ENCODE measurements at regions not wholly inside any gene's neighbourhood (a gene's known extent, or its start where the extent isn't known, plus 50 kb on each side); places are given as distances from the start of the nearest gene placed in this dataset.

DNA sequence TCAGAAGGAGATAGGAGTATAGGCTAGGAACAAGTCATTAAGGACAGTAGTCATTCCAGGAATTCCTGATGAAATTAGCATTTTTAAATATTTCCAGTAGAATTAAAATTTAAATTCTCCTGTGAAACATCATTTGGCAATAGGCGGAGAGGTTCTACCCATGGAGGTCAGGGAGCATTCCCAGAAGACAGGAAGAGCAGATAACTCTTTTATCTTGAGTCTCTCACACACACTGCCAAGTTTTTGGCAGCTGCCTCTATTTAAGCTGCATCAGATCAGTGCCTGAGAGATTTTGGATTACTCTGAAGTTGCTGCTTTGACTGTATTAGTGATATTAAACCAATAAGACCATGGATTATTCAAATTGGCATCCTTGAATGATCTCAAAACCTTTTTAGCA, 714.7 kb downstream of the EPHA4 start:
- no peak overlapping the region for H4K91ac ChIP-seq (ENCODE audit: low read depth, low read length, poor library complexity)
- DNase-seq (ENCODE audit: low spot score), result no peak
- H3K79me1 ChIP-seq (ENCODE audit: low read depth, low read length), result no peaks in the 10 kb centered on the region
- no peak overlapping the region for H3K27ac ChIP-seq (replicated peaks; ENCODE audit: low read length)
- H3K4me1 ChIP-seq (ENCODE audit: control insufficient read depth in 2 of 2, insufficient read depth in 1 of 2, low read depth in 1 of 2, low read length in 2 of 2), result no peaks in the 10 kb centered on the region
- H2BK12ac ChIP-seq (ENCODE audit: low read length), result no peak overlapping the region
- no peak overlapping the region for H3K23ac ChIP-seq (ENCODE audit: low read depth, low read length, poor library complexity)
- H3K9ac ChIP-seq (ENCODE audit: low read depth, low read length, poor library complexity), result no peak overlapping the region
- H3K4me3 ChIP-seq (ENCODE audit: low read length in 2 of 2), result no peak overlapping the region
- H3K14ac ChIP-seq (ENCODE audit: low read length), result no peak overlapping the region
- H2AK5ac ChIP-seq (ENCODE audit: low read depth, low read length), result no peak overlapping the region
- no CpG with 5 or more reads among the region's 1 CpG for WGBS, 2 donors (ENCODE audit: extremely low coverage in 2 of 2, insufficient read length in 2 of 2, insufficient replicate concordance in 1 of 2)
- H3K9me3 ChIP-seq (replicated peaks in 1 of 2; ENCODE audit: control insufficient read depth in 2 of 2, insufficient read depth in 1 of 2, low read depth in 1 of 2, low read length in 2 of 2), result no peaks in the 10 kb centered on the region
- H3K4ac ChIP-seq (ENCODE audit: low read length), result no peak overlapping the region
- no peak overlapping the region for H2BK5ac ChIP-seq (ENCODE audit: low read length)
- H2BK120ac ChIP-seq (ENCODE audit: low read depth, low read length), result no peak overlapping the region
- no peak overlapping the region for H3K4me2 ChIP-seq (ENCODE audit: insufficient read depth, low read length, poor library complexity, severe bottlenecking)
- no peak overlapping the region for H3K18ac ChIP-seq (ENCODE audit: low read length)
- no peak overlapping the region for H2BK15ac ChIP-seq (ENCODE audit: low read length)
- H3K36me3 ChIP-seq (replicated peaks in 1 of 2; ENCODE audit: control insufficient read depth in 2 of 2, insufficient read depth in 2 of 2, low read length in 2 of 2), result no peaks in the 10 kb centered on the region
- no peaks in the 10 kb centered on the region for H3K27me3 ChIP-seq (ENCODE audit: control insufficient read depth in 3 of 3, insufficient read depth in 3 of 3, low read depth in 1 of 3, low read length in 3 of 3)
- no peak overlapping the region for H4K8ac ChIP-seq (ENCODE audit: low read depth, low read length)
- no peak overlapping the region for H2AFZ ChIP-seq (ENCODE audit: low read length)

DNA sequence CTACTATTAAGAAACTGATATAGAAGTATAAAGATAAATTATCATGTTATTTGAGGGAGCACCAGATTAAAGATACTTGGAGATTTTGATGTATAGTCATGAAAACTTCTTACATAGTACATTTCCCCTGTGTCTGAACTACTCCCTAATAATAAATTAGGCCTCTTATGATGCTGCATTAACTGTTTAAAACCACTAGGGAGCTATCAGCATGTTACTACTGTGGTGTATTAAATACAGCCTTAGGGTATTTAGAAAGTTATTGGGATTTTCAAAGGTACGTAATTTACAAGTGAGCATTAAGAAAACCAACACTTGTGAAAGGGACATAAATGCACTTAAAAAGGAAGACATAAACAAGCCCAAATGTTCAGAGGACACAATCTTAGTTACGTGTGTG, 714.0 kb downstream of the EPHA4 start:
- no peak overlapping the region for H3K18ac ChIP-seq (ENCODE audit: low read length)
- no peak overlapping the region for H3K4ac ChIP-seq (ENCODE audit: low read length)
- H3K4me3 ChIP-seq (ENCODE audit: low read length in 2 of 2), result no peak overlapping the region
- H2BK12ac ChIP-seq (ENCODE audit: low read length), result no peak overlapping the region
- no peak overlapping the region for H3K9ac ChIP-seq (ENCODE audit: low read depth, low read length, poor library complexity)
- H2BK15ac ChIP-seq (ENCODE audit: low read length), result no peak overlapping the region
- H4K8ac ChIP-seq (ENCODE audit: low read depth, low read length), result no peak overlapping the region
- H3K23ac ChIP-seq (ENCODE audit: low read depth, low read length, poor library complexity), result no peak overlapping the region
- H2BK5ac ChIP-seq (ENCODE audit: low read length), result no peak overlapping the region
- no peak for DNase-seq (ENCODE audit: low spot score)
- no peaks in the 10 kb centered on the region for H3K36me3 ChIP-seq (replicated peaks in 1 of 2; ENCODE audit: control insufficient read depth in 2 of 2, insufficient read depth in 2 of 2, low read length in 2 of 2)
- no peaks in the 10 kb centered on the region for H3K79me1 ChIP-seq (ENCODE audit: low read depth, low read length)
- H2AFZ ChIP-seq (ENCODE audit: low read length), result no peak overlapping the region
- H3K14ac ChIP-seq (ENCODE audit: low read length), result no peak overlapping the region
- H3K4me1 ChIP-seq (ENCODE audit: control insufficient read depth in 2 of 2, insufficient read depth in 1 of 2, low read depth in 1 of 2, low read length in 2 of 2), result no peaks in the 10 kb centered on the region
- no peak overlapping the region for H4K91ac ChIP-seq (ENCODE audit: low read depth, low read length, poor library complexity)
- no peak overlapping the region for H3K4me2 ChIP-seq (ENCODE audit: insufficient read depth, low read length, poor library complexity, severe bottlenecking)
- H2AK5ac ChIP-seq (ENCODE audit: low read depth, low read length), result no peak overlapping the region
- H3K27me3 ChIP-seq (ENCODE audit: control insufficient read depth in 3 of 3, insufficient read depth in 3 of 3, low read depth in 1 of 3, low read length in 3 of 3), result no peaks in the 10 kb centered on the region
- no peaks in the 10 kb centered on the region for H3K9me3 ChIP-seq (replicated peaks in 1 of 2; ENCODE audit: control insufficient read depth in 2 of 2, insufficient read depth in 1 of 2, low read depth in 1 of 2, low read length in 2 of 2)
- no peak overlapping the region for H3K27ac ChIP-seq (replicated peaks; ENCODE audit: low read length)
- no CpG with 5 or more reads among the region's 2 CpGs for WGBS, 2 donors (ENCODE audit: extremely low coverage in 2 of 2, insufficient read length in 2 of 2, insufficient replicate concordance in 1 of 2)
- no peak overlapping the region for H2BK120ac ChIP-seq (ENCODE audit: low read depth, low read length)

DNA sequence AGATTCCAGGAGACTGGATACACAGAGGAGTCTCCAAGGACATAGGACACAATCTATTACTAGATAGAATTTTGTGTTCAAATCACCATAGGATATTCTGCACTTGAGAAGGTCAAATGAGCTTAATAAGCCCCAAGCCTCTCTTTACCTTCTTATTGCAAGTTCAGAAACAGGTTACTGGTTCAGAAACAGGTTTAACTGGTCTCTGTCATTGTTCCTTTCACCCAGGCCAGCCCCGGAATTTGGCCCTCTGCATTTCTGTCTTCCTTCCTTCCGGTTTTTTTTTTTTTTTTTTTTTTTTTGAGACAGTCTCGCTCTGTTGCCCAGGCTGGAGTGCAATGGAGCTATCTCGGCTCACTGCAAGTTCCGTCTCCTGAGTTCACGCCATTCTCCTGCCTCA, 700.2 kb downstream of the EPHA4 start:
- Histone ChIP-seq H3K79me1 (ENCODE audit: low read depth, low read length) (no peaks in the 10 kb centered on the region), H2BK15ac (ENCODE audit: low read length) (no peak overlapping the region), H3K36me3 (replicated peaks in 1 of 2; ENCODE audit: control insufficient read depth in 2 of 2, insufficient read depth in 2 of 2, low read length in 2 of 2) (no peaks in the 10 kb centered on the region), H3K9me3 (replicated peaks in 1 of 2; ENCODE audit: control insufficient read depth in 2 of 2, insufficient read depth in 1 of 2, low read depth in 1 of 2, low read length in 2 of 2) (no peaks in the 10 kb centered on the region), H3K14ac (ENCODE audit: low read length) (no peak overlapping the region), H3K27me3 (ENCODE audit: control insufficient read depth in 3 of 3, insufficient read depth in 3 of 3, low read depth in 1 of 3, low read length in 3 of 3) (no peaks in the 10 kb centered on the region), H3K18ac (ENCODE audit: low read length) (no peak overlapping the region), H4K91ac (ENCODE audit: low read depth, low read length, poor library complexity) (no peak overlapping the region), H2BK120ac (ENCODE audit: low read depth, low read length) (no peak overlapping the region), H3K4ac (ENCODE audit: low read length) (no peak overlapping the region), H2AFZ (ENCODE audit: low read length) (no peak overlapping the region), H3K4me2 (ENCODE audit: insufficient read depth, low read length, poor library complexity, severe bottlenecking) (no peak overlapping the region), H3K23ac (ENCODE audit: low read depth, low read length, poor library complexity) (no peak overlapping the region), H4K8ac (ENCODE audit: low read depth, low read length) (no peak overlapping the region), H3K4me3 (ENCODE audit: low read length in 2 of 2) (no peak overlapping the region), H2AK5ac (ENCODE audit: low read depth, low read length) (no peak overlapping the region), H2BK12ac (ENCODE audit: low read length) (no peak overlapping the region), H3K4me1 (ENCODE audit: control insufficient read depth in 2 of 2, insufficient read depth in 1 of 2, low read depth in 1 of 2, low read length in 2 of 2) (no peaks in the 10 kb centered on the region), H3K9ac (ENCODE audit: low read depth, low read length, poor library complexity) (no peak overlapping the region), H3K27ac (replicated peaks; ENCODE audit: low read length) (no peak overlapping the region), H2BK5ac (ENCODE audit: low read length) (no peak overlapping the region)
- no peak for DNase-seq (ENCODE audit: low spot score)
- no CpG with 5 or more reads among the region's 6 CpGs for WGBS, 2 donors (ENCODE audit: extremely low coverage in 2 of 2, insufficient read length in 2 of 2, insufficient replicate concordance in 1 of 2)

DNA sequence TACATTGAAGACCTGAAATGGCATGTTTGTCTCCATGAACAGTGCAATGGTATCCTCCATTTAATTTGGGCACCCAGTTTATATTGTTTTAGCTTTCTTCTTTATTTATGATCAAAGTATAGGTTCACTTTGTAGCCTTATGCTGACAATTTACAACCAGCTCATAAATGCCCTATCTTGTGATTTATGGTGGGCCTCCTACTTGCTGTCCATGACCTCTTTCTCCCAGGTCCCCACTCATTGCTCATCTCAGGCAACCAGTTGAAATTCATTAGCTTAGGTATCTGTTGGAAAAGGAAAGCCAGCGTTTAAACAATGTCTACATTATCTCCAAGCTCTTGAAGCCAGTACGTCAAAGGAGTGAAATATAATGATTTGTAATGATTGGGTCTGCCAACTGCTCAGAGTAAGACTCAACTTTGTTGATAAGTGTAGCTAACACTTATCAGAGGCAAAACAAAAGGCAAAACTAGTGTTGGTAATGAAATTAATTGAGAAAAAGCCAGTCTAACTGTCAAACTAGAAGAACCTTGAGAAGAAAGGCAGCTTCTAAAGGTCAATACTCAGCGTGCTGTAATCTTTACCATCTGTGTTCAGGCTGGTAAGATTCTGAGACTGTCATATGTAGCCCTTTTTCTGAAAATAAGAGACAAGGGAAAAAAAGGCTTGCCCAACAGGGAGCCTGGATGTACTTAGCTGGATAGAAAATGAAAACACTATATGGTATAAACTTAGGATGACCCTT, 695.9 kb downstream of the EPHA4 start:
- WGBS, 2 donors (ENCODE audit: extremely low coverage in 2 of 2, insufficient read length in 2 of 2, insufficient replicate concordance in 1 of 2), result no CpG with 5 or more reads among the region's 3 CpGs

More for the DNA sequence above, 695.9 kb downstream of the EPHA4 start:
- H3K23ac ChIP-seq (ENCODE audit: low read depth, low read length, poor library complexity), result no peak overlapping the region
- no peaks in the 10 kb centered on the region for H3K79me1 ChIP-seq (ENCODE audit: low read depth, low read length)
- H3K4me1 ChIP-seq (ENCODE audit: control insufficient read depth in 2 of 2, insufficient read depth in 1 of 2, low read depth in 1 of 2, low read length in 2 of 2), result no peaks in the 10 kb centered on the region
- no peak overlapping the region for H2AFZ ChIP-seq (ENCODE audit: low read length)
- H3K4ac ChIP-seq (ENCODE audit: low read length), result no peak overlapping the region
- no peak overlapping the region for H2BK120ac ChIP-seq (ENCODE audit: low read depth, low read length)
- no peak overlapping the region for H2BK5ac ChIP-seq (ENCODE audit: low read length)
- H3K18ac ChIP-seq (ENCODE audit: low read length), result no peak overlapping the region
- no peak overlapping the region for H3K14ac ChIP-seq (ENCODE audit: low read length)
- H3K4me3 ChIP-seq (ENCODE audit: low read length in 2 of 2), result no peak overlapping the region
- H2BK12ac ChIP-seq (ENCODE audit: low read length), result no peak overlapping the region
- no peak overlapping the region for H2AK5ac ChIP-seq (ENCODE audit: low read depth, low read length)
- H4K91ac ChIP-seq (ENCODE audit: low read depth, low read length, poor library complexity), result no peak overlapping the region
- H3K36me3 ChIP-seq (replicated peaks in 1 of 2; ENCODE audit: control insufficient read depth in 2 of 2, insufficient read depth in 2 of 2, low read length in 2 of 2), result no peaks in the 10 kb centered on the region
- H3K27me3 ChIP-seq (ENCODE audit: control insufficient read depth in 3 of 3, insufficient read depth in 3 of 3, low read depth in 1 of 3, low read length in 3 of 3), result no peaks in the 10 kb centered on the region
- no peak overlapping the region for H4K8ac ChIP-seq (ENCODE audit: low read depth, low read length)
- no peak for DNase-seq (ENCODE audit: low spot score)
- no peak overlapping the region for H3K9ac ChIP-seq (ENCODE audit: low read depth, low read length, poor library complexity)
- no peak overlapping the region for H3K27ac ChIP-seq (replicated peaks; ENCODE audit: low read length)
- no peak overlapping the region for H3K4me2 ChIP-seq (ENCODE audit: insufficient read depth, low read length, poor library complexity, severe bottlenecking)
- H2BK15ac ChIP-seq (ENCODE audit: low read length), result no peak overlapping the region
- H3K9me3 ChIP-seq (replicated peaks in 1 of 2; ENCODE audit: control insufficient read depth in 2 of 2, insufficient read depth in 1 of 2, low read depth in 1 of 2, low read length in 2 of 2), result no peaks in the 10 kb centered on the region

Measured in neuronal stem cell (in vitro differentiated cells).